Vagina (tissue), 2 donors: ENCODE measurements at regions not wholly inside any gene's neighbourhood (a gene's known extent, or its start where the extent isn't known, plus 50 kb on each side); places are given as distances from the start of the nearest gene placed in this dataset.

Experiments used
- POLR2A ChIP-seq, 2 donors: fragments of 450-650 bp; IDR thresholded peaks; one replicate each; pipeline ENCODE4 v1.6.1; 2017; ENCODE audit warnings: antibody characterized with exemption in 2 of 2, mild to moderate bottlenecking in 2 of 2, moderate library complexity in 2 of 2
- POLR2AphosphoS5 ChIP-seq, 2 donors: sonication (generic); formaldehyde crosslinking; IDR thresholded peaks; one replicate each; pipeline ENCODE4 v1.9.0; 2017; ENCODE audit warnings: antibody characterized with exemption in 2 of 2, mild to moderate bottlenecking in 2 of 2, low read depth in 1 of 2; ENCODE audit not compliant: insufficient read depth in 1 of 2
- TF ChIP-seq, protein P1 (sequence below), 3 experiments: fragments of 450-650 bp in 2 of 3; fragments of 200-600 bp in 1 of 3; sonication (generic) in 1 of 3; IDR thresholded peaks; one replicate each; pipeline ENCODE4 v1.5.1; 2017 to 2019; ENCODE audit warnings: antibody characterized with exemption in 3 of 3, mild to moderate bottlenecking in 2 of 3, moderate library complexity in 2 of 3

DNA sequence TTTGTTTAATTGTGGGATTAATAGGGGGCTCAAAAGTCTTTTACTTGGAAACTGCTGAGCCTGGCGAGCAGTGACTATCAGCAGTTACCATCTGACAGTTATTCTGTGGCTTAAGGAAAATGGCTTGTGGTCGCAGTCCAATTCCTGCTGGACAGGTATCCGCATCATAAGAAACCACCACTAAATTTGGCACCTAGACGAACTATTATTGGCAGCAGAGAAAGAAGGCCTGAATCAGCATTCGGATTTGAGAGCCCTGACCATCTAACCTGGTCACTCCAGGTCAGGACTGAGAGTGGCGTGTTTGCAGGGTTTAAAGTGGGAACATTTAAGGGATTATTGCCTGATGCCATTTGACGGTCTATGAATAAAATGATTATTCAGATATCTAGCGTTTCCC lies 146.4 kb downstream of the RPS12 start:
- TF ChIP-seq POLR2A (IDR thresholded peaks at IDR 0.05): no peak
- TF ChIP-seq, protein P1, sequence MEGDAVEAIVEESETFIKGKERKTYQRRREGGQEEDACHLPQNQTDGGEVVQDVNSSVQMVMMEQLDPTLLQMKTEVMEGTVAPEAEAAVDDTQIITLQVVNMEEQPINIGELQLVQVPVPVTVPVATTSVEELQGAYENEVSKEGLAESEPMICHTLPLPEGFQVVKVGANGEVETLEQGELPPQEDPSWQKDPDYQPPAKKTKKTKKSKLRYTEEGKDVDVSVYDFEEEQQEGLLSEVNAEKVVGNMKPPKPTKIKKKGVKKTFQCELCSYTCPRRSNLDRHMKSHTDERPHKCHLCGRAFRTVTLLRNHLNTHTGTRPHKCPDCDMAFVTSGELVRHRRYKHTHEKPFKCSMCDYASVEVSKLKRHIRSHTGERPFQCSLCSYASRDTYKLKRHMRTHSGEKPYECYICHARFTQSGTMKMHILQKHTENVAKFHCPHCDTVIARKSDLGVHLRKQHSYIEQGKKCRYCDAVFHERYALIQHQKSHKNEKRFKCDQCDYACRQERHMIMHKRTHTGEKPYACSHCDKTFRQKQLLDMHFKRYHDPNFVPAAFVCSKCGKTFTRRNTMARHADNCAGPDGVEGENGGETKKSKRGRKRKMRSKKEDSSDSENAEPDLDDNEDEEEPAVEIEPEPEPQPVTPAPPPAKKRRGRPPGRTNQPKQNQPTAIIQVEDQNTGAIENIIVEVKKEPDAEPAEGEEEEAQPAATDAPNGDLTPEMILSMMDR (IDR thresholded peaks at IDR 0.05): no peak
- TF ChIP-seq POLR2AphosphoS5 (IDR thresholded peaks at IDR 0.05; ENCODE audit: insufficient read depth in 1 of 2, low read depth in 1 of 2): no peak
